NB4 (cell line): ENCODE measurements at regions not wholly inside any gene's neighbourhood (a gene's known extent, or its start where the extent isn't known, plus 50 kb on each side); places are given as distances from the start of the nearest gene placed in this dataset.

Source experiments
- CTCF ChIP-seq: IDR thresholded peaks from one replicate; pipeline ENCODE4 v1.5.1; 2012; ENCODE audit warnings: low read depth, low read length
- POLR2A ChIP-seq: IDR thresholded peaks from 2 replicates; pipeline ENCODE4 v1.6.1; 2011; ENCODE audit warnings: mild to moderate bottlenecking; ENCODE audit not compliant: insufficient read length; ENCODE audit errors: extremely low read depth

GRCh38 chr19:30173593-30174356, 198.4 kb upstream of the ZNF536 start:
- TF ChIP-seq CTCF: no peak
- no peak for TF ChIP-seq POLR2A
